Breast epithelium (tissue), 4 donors: ENCODE measurements at regions not wholly inside any gene's neighbourhood (a gene's known extent, or its start where the extent isn't known, plus 50 kb on each side); places are given as distances from the start of the nearest gene placed in this dataset.
"Not testable (repeated sequence)": the region's sequence is repeated elsewhere in the genome, so short reads cannot be mapped to it uniquely, and the experiment has no call there.

Source experiments
- DNase-seq, 2 donors: peaks; one replicate each; pipeline ENCODE4 v3.0.0-alpha.2; 2019; ENCODE audit warnings: low spot score in 2 of 2
- H3K27ac ChIP-seq, 2 donors: fragments of 200-600 bp; sonication (generic) in 1 of 2; one replicate each; pipeline ENCODE4 v1.5.1; 2016 to 2019; ENCODE audit warnings: mild to moderate bottlenecking in 1 of 2
- H3K27me3 ChIP-seq, 2 donors: fragments of 200-600 bp; sonication (generic) in 1 of 2; one replicate each; pipeline versions ENCODE4 v1.5.1 to v1.6.0; 2017 to 2019; ENCODE audit warnings: control low read depth in 1 of 2, mild to moderate bottlenecking in 1 of 2
- H3K36me3 ChIP-seq: fragments of 200-600 bp; one replicate; pipeline ENCODE4 v1.5.1; 2019
- H3K4me1 ChIP-seq, 2 donors: fragments of 200-600 bp; sonication (generic); one replicate each; pipeline ENCODE4 v1.5.1; 2016 to 2019; ENCODE audit warnings: control low read depth in 1 of 2
- H3K4me3 ChIP-seq, 3 donors: fragments of 200-600 bp; sonication (generic); 1 replicate in 2 of 3; 2 replicates in 1 of 3; pipeline ENCODE4 v1.5.1; 2016 to 2019; ENCODE audit warnings: mild to moderate bottlenecking in 3 of 3, moderate library complexity in 2 of 3
- H3K9me3 ChIP-seq, 2 donors: fragments of 200-600 bp; sonication (generic) in 1 of 2; one replicate each; pipeline ENCODE4 v1.5.1; 2016 to 2019; ENCODE audit warnings: control low read depth in 1 of 2
- POLR2A ChIP-seq: fragments of 450-650 bp; IDR thresholded peaks from one replicate; pipeline ENCODE4 v1.6.1; 2016; ENCODE audit warnings: antibody characterized with exemption, mild to moderate bottlenecking, moderate library complexity
- POLR2AphosphoS5 ChIP-seq, 3 donors: sonication (generic); formaldehyde crosslinking; IDR thresholded peaks; one replicate each; pipeline ENCODE4 v1.6.1; 2017; ENCODE audit warnings: antibody characterized with exemption in 3 of 3
- intact Hi-C: fragments of 100-400 bp; cut with DNase I; formaldehyde crosslinking; loops from one replicate; pipeline ENCODE4 v1.15.1; 2023; ENCODE audit warnings: low total_unique reads
- TF ChIP-seq, protein P1 (sequence below), 3 donors: fragments of 450-650 bp; IDR thresholded peaks; one replicate each; pipeline ENCODE4 v1.5.1; 2016 to 2017; ENCODE audit warnings: antibody characterized with exemption in 3 of 3, mild to moderate bottlenecking in 3 of 3, moderate library complexity in 3 of 3

DNA sequence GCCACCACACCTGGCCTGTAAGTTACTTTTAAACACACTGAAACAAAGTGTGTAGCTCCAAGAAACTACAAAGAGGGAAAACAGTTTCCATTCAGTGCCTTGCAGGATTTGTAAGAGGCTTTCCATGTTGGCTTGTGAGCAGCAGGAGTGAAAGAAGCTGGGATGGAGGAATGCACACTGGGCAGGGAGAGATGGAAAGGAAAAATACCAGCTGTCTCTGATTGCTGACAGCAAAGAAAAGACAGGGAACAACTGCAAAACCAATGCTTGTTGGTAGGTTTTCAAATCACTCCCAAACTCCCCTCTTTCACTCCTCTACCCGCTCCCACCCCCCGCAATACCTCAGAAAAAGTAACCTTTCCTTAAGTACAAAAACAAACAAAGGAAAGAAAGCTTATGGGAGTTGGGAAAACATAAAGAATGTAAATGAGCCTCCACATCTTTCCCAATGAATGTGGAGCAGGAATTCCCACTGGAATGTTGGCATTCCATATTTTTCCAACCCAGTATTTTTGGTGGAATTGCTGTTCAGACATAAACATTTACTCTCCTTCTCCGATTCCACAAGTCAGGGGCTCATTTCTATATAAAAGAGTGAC, 166.1 kb downstream of the THBS2 start:
- intact Hi-C loops, result no loop called here
- H3K36me3 ChIP-seq, result no peaks in the 10 kb centered on the region
- peaks cover 8 to 18% of the 10 kb centered on the region in 2 donors for H3K9me3 ChIP-seq
- no peak for DNase-seq
- no peaks in the 10 kb centered on the region for H3K27me3 ChIP-seq
- TF ChIP-seq POLR2AphosphoS5 (IDR thresholded peaks at IDR 0.05) (no peak), POLR2A (no peak)
- TF ChIP-seq, protein P1, sequence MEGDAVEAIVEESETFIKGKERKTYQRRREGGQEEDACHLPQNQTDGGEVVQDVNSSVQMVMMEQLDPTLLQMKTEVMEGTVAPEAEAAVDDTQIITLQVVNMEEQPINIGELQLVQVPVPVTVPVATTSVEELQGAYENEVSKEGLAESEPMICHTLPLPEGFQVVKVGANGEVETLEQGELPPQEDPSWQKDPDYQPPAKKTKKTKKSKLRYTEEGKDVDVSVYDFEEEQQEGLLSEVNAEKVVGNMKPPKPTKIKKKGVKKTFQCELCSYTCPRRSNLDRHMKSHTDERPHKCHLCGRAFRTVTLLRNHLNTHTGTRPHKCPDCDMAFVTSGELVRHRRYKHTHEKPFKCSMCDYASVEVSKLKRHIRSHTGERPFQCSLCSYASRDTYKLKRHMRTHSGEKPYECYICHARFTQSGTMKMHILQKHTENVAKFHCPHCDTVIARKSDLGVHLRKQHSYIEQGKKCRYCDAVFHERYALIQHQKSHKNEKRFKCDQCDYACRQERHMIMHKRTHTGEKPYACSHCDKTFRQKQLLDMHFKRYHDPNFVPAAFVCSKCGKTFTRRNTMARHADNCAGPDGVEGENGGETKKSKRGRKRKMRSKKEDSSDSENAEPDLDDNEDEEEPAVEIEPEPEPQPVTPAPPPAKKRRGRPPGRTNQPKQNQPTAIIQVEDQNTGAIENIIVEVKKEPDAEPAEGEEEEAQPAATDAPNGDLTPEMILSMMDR (IDR thresholded peaks at IDR 0.05), result no peak
- H3K4me3 ChIP-seq, result no peak overlapping the region
- no peak overlapping the region for H3K27ac ChIP-seq
- H3K4me1 ChIP-seq, result no peaks in the 10 kb centered on the region

DNA sequence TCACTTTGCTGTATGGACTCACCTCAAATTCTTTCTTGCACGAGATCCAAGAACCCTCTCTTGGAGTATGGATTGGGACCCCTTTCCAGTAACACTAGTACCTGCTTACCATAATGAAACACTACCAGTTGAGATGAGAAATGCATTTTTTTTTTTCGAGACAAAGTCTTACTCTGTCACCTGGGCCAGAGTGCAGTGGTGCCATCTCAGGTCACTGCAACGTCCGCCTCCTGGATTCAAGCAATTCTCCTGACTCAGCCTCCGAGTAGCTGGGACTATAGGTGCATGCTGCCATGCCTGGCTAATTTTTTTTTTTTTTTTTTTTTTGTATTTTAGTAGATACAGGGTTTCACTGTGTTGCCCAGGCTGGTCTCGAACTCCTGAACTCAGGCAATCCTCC, 167.0 kb downstream of the THBS2 start:
- intact Hi-C loops, H3K27ac ChIP-seq, H3K36me3 ChIP-seq, H3K27me3 ChIP-seq, DNase-seq, H3K4me1 ChIP-seq, H3K4me3 ChIP-seq: not testable (repeated sequence)
- H3K9me3 ChIP-seq, result peaks cover 8 to 17% of the 10 kb centered on the region in 2 donors

DNA sequence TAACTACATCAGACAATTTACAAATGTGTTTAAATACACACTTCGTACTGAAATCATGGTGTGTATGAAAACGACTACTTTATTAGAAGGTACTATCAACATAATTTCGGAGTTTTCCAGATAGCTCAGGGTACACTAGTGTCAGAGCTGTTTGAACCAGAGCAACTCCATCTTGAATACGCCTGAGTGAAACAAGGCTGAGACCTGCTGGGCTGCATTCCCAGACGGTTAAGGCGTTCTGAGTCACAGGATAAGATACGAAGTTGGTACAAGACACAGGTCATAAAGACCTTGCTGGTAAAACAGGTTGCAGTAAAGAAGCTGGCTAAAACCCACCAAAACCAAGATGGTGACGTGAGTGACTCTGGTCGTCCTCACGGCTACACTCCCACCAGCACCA, 167.6 kb downstream of the THBS2 start:
- no peak for TF ChIP-seq POLR2AphosphoS5 (IDR thresholded peaks at IDR 0.05)
- TF ChIP-seq, protein P1 (IDR thresholded peaks at IDR 0.05), result no peak
- TF ChIP-seq POLR2A, result no peak
- Histone ChIP-seq H3K36me3 (no peaks in the 10 kb centered on the region), H3K4me3 (no peak overlapping the region), H3K27me3 (no peaks in the 10 kb centered on the region), H3K4me1 (no peaks in the 10 kb centered on the region), H3K9me3 (peaks cover 7 to 11% of the 10 kb centered on the region in 2 donors), H3K27ac (no peak overlapping the region)
- intact Hi-C loops, result no loop called here
- no peak for DNase-seq

DNA sequence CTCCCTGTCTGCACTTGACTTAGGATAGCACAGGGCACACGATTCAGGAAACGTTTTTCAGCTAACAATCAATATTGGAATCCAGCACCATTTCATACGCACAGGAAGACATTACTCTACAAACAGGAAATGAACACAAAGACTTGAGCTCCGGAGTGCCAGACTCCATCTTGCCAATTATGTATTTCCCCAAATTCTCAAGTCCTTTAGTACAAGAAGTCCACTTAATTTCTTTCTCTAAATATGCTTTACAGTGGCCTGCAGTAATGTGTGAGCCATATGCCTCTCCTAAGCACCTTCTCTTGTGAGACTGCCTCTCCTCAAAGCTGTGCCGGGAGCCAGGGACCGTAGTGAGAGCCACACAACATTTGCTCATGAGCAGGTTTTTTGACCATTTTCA, 168.2 kb downstream of the THBS2 start:
- DNase-seq, result no peak
- no peak overlapping the region for H3K4me3 ChIP-seq
- intact Hi-C loops, result no loop called here
- TF ChIP-seq, protein P1 (IDR thresholded peaks at IDR 0.05), result no peak
- TF ChIP-seq POLR2AphosphoS5 (IDR thresholded peaks at IDR 0.05) (no peak), POLR2A (no peak)
- no peaks in the 10 kb centered on the region for H3K36me3 ChIP-seq
- H3K27ac ChIP-seq, result no peak overlapping the region
- H3K27me3 ChIP-seq, result no peaks in the 10 kb centered on the region
- peaks cover 1 to 5% of the 10 kb centered on the region in 2 donors for H3K9me3 ChIP-seq
- H3K4me1 ChIP-seq, result no peaks in the 10 kb centered on the region

DNA sequence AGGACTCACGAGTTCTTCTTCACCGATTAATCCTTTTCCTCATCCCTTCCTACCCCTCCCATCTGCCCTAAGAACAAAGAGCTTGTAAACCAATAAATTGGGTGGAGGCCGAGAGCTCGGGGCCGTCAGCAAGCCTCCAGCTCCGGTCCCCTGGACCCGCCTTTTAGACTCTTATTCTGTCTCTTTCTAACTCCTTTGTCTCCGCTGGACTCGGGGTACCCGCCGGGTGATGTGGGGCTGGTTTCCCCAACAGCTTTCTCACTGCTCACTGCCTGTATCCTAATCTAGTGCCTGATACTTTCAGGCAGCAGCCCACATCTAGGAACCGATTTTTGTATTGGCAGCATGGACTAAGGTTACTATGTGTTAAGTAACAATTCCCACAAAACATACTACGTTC, 169.1 kb downstream of the THBS2 start:
- intact Hi-C loops, H3K9me3 ChIP-seq, H3K4me1 ChIP-seq, DNase-seq, H3K27ac ChIP-seq, H3K4me3 ChIP-seq, H3K27me3 ChIP-seq, H3K36me3 ChIP-seq: not testable (repeated sequence)

DNA sequence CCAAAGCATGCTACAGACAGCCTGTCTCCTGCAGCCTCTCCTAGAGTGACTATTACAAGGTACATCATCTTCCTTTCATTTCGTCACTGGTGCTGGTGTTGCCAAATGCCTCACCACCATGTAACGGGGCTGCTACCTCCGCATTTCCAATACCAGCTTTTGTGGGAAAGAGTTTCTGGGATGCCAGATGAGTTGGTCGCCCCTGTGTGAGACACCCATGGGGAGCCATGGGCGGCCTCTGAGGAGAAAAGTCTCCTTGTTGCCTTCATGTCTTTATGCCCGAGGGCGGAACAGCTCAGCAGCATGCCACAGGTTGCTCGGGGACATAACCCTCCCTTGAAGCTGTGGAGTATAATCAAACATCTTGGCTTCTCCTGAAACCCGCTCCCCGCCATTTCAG, 169.6 kb downstream of the THBS2 start:
- intact Hi-C loops, result no loop called here
- TF ChIP-seq POLR2AphosphoS5 (IDR thresholded peaks at IDR 0.05), result no peak
- no peak for TF ChIP-seq POLR2A
- TF ChIP-seq, protein P1 (IDR thresholded peaks at IDR 0.05), result no peak
- H3K27me3 ChIP-seq, result no peaks in the 10 kb centered on the region
- H3K27ac ChIP-seq, result no peak overlapping the region
- no peak overlapping the region for H3K4me3 ChIP-seq
- no peak for DNase-seq
- H3K4me1 ChIP-seq, result no peaks in the 10 kb centered on the region
- H3K36me3 ChIP-seq, result no peaks in the 10 kb centered on the region
- no peaks in the 10 kb centered on the region for H3K9me3 ChIP-seq
